SK-MEL-5 (cell line): ENCODE measurements at regions not wholly inside any gene's neighbourhood (a gene's known extent, or its start where the extent isn't known, plus 50 kb on each side); places are given as distances from the start of the nearest gene placed in this dataset.

Experiments used
- DNase-seq: peaks from one replicate; pipeline ENCODE4 v3.0.0-alpha.2; 2016; ENCODE audit warnings: low read depth, low spot score
- in situ Hi-C: cut with HindIII; loops from 2 replicates; pipeline ENCODE4 v1.10.0; 2016; ENCODE audit warnings: low sequenced_read_pairs, high pct_unique_total_duplicates, low pct_unique_long_range_greater_than_20kb

GRCh38 chr5:173826086-173826427 lies 62.1 kb upstream of the CPEB4 start:
- no peak for DNase-seq
- in situ Hi-C loops: no loop called here

GRCh38 chr5:173826428-173827350 lies 61.5 kb upstream of the CPEB4 start:
- no peak for DNase-seq
- in situ Hi-C loops: no loop called here

GRCh38 chr5:173828952-173829351 lies 59.2 kb upstream of the CPEB4 start:
- in situ Hi-C loops: no loop called here
- DNase-seq: no peak

- in situ Hi-C loops: no loop called here
- no peak for DNase-seq
Measured at GRCh38 chr5:173829826-173830225, 58.3 kb upstream of the CPEB4 start.

GRCh38 chr5:173830421-173830820 lies 57.7 kb upstream of the CPEB4 start:
- no peak for DNase-seq
- in situ Hi-C loops: no loop called here

GRCh38 chr5:173831196-173831914 lies 56.8 kb upstream of the CPEB4 start:
- DNase-seq: no peak
- in situ Hi-C loops: no loop called here

- DNase-seq: no peak
- in situ Hi-C loops: no loop called here
Measured at GRCh38 chr5:173832386-173832785, 55.8 kb upstream of the CPEB4 start.

GRCh38 chr5:173833196-173833985 lies 54.8 kb upstream of the CPEB4 start:
- DNase-seq: no peak
- in situ Hi-C loops: no loop called here

GRCh38 chr5:173834071-173834771 lies 53.9 kb upstream of the CPEB4 start:
- no peak for DNase-seq
- in situ Hi-C loops: no loop called here

- in situ Hi-C loops: no loop called here
- DNase-seq: no peak
Measured at GRCh38 chr5:173835131-173835530, 53.0 kb upstream of the CPEB4 start.

- in situ Hi-C loops: no loop called here
- no peak for DNase-seq
Measured at GRCh38 chr5:173835661-173836060, 52.5 kb upstream of the CPEB4 start.

- DNase-seq: no peak
- in situ Hi-C loops: no loop called here
Measured at GRCh38 chr5:173837654-173838053, 50.5 kb upstream of the CPEB4 start.
